Esophagus muscularis mucosa (tissue), 4 donors: ENCODE measurements at regions not wholly inside any gene's neighbourhood (a gene's known extent, or its start where the extent isn't known, plus 50 kb on each side); places are given as distances from the start of the nearest gene placed in this dataset.

Source experiments
- CTCF ChIP-seq, 3 experiments: fragments of 200-600 bp in 2 of 3; fragments of 450-650 bp in 1 of 3; sonication (generic) in 2 of 3; IDR thresholded peaks; one replicate each; pipeline ENCODE4 v1.5.1; 2017 to 2019; ENCODE audit warnings: antibody characterized with exemption in 3 of 3, mild to moderate bottlenecking in 2 of 3, moderate library complexity in 1 of 3
- EP300 ChIP-seq: sonication (generic); formaldehyde crosslinking; IDR thresholded peaks from one replicate; pipeline ENCODE4 v1.6.1; 2017; ENCODE audit warnings: antibody characterized with exemption
- POLR2A ChIP-seq: fragments of 450-650 bp; IDR thresholded peaks from one replicate; pipeline ENCODE4 v1.6.1; 2017; ENCODE audit warnings: antibody characterized with exemption, moderate library complexity, mild to moderate bottlenecking, low read depth
- POLR2AphosphoS5 ChIP-seq, 2 donors: sonication (generic); formaldehyde crosslinking; IDR thresholded peaks; one replicate each; pipeline ENCODE4 v1.6.1; 2017; ENCODE audit warnings: antibody characterized with exemption in 2 of 2

- no peak for TF ChIP-seq POLR2AphosphoS5 (IDR thresholded peaks at IDR 0.05)
- TF ChIP-seq CTCF (IDR thresholded peaks at IDR 0.05), result no peak
- no peak for TF ChIP-seq POLR2A
- no peak for TF ChIP-seq EP300
Observed at GRCh38 chr10:10869592-10869991, 148.1 kb upstream of the CELF2 start.
